ENCODE measurements at regions not wholly inside any gene's neighbourhood (a gene's known extent, or its start where the extent isn't known, plus 50 kb on each side); places are given as distances from the start of the nearest gene placed in this dataset.

DNA sequence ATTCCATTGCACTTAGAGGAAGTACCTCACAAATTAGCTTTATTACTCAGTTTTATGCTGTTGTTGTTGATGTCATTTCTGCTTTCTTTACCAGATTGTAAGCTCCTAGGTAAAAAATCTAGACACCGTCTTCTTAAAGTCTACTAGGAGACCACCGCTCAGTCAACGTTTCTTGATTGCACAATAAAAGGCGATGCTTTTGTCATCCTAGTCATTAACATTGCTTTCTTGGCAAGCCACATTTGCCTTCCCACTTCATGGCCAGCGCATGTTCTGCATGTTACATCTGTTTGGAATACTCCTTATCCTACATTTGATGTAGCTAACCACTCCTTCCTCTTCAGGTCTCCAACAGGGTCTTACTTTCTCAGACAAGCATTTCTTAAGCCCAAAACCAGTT lies 464.0 kb upstream of the TUSC1 start:
- intact Hi-C loops (cut with DNase I; ENCODE audit: low total_unique reads) = no loop called here
- Histone ChIP-seq H3K4me3 (no peak overlapping the region), H3K36me3 (no peaks in the 10 kb centered on the region), H3K4me1 (no peaks in the 10 kb centered on the region), H3K9me3 (no peaks in the 10 kb centered on the region), H3K27me3 (no peaks in the 10 kb centered on the region), H3K27ac (no peak overlapping the region)
- no peak for DNase-seq
- TF ChIP-seq POLR2A (IDR thresholded peaks at IDR 0.05) (no peak), CTCF (IDR thresholded peaks at IDR 0.05) (no peak)

DNA sequence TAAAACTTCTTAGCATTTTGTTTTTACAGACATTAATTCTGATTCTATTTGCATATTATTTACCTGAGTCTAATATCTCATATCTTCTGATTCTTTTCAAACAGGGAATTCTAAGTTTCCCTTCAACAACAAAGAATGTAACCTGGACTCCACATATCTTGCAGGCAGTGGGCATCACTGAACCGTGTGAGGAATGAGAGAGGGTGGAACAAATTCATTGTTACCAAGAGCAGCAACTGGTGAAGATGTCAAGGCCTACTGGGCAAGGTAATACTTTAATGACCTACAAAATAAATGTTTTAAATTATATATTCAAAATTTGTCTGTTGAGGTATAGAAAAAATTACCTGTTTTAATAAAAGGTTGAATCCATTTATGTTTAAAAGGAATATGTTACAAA lies 455.3 kb upstream of the TUSC1 start:
- Histone ChIP-seq H3K27me3 (no peaks in the 10 kb centered on the region), H3K4me1 (no peaks in the 10 kb centered on the region), H3K4me3 (no peak overlapping the region), H3K9me3 (no peaks in the 10 kb centered on the region), H3K27ac (no peak overlapping the region), H3K36me3 (no peaks in the 10 kb centered on the region)
- no peak for DNase-seq
- TF ChIP-seq POLR2A (IDR thresholded peaks at IDR 0.05) (no peak), CTCF (IDR thresholded peaks at IDR 0.05) (no peak)
- intact Hi-C loops (cut with DNase I; ENCODE audit: low total_unique reads) = no loop called here

- no peak overlapping the region for H3K4me3 ChIP-seq
- no peaks in the 10 kb centered on the region for H3K36me3 ChIP-seq
- no peak for DNase-seq
- no peaks in the 10 kb centered on the region for H3K4me1 ChIP-seq
- no peaks in the 10 kb centered on the region for H3K9me3 ChIP-seq
- no peak overlapping the region for H3K27ac ChIP-seq
- intact Hi-C loops (cut with DNase I; ENCODE audit: low total_unique reads) = no loop called here
- TF ChIP-seq POLR2A (IDR thresholded peaks at IDR 0.05) (no peak), CTCF (IDR thresholded peaks at IDR 0.05) (no peak)
- H3K27me3 ChIP-seq = no peaks in the 10 kb centered on the region
Observed at GRCh38 chr9:26132746-26133312, 454.6 kb upstream of the TUSC1 start.

DNA sequence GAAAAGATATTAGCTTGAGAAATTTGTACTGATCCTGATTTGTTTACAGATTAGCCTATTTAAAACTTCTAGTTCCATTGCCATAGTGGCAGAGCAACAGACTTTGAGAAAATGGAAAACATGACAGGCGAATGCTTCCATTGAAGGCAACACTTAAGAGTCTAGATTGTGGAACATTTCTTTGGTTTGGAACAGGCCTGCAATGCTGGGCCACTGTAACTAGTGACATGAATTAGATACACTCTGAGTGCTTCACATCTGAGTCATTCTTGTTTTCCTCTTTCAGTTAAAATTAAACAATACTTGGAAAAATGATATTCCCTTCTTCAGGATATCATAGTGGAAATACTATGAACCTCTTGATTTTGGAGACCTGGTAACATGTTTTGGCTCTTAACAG lies 453.6 kb upstream of the TUSC1 start:
- Histone ChIP-seq H3K27ac (no peak overlapping the region), H3K4me3 (no peak overlapping the region), H3K4me1 (no peaks in the 10 kb centered on the region), H3K27me3 (no peaks in the 10 kb centered on the region), H3K9me3 (no peaks in the 10 kb centered on the region), H3K36me3 (no peaks in the 10 kb centered on the region)
- intact Hi-C loops (cut with DNase I; ENCODE audit: low total_unique reads) = no loop called here
- DNase-seq = no peak
- TF ChIP-seq POLR2A (IDR thresholded peaks at IDR 0.05) = no peak
- no peak for TF ChIP-seq CTCF (IDR thresholded peaks at IDR 0.05)

GRCh38 chr9:26129217-26129616 lies 451.0 kb upstream of the TUSC1 start:
- Histone ChIP-seq H3K27ac (no peak overlapping the region), H3K9me3 (no peaks in the 10 kb centered on the region), H3K36me3 (no peaks in the 10 kb centered on the region), H3K27me3 (no peaks in the 10 kb centered on the region), H3K4me3 (no peak overlapping the region), H3K4me1 (no peaks in the 10 kb centered on the region)
- intact Hi-C loops (cut with DNase I; ENCODE audit: low total_unique reads) = no loop called here
- TF ChIP-seq CTCF (IDR thresholded peaks at IDR 0.05) (no peak), POLR2A (IDR thresholded peaks at IDR 0.05) (no peak)
- no peak for DNase-seq
